Limb (tissue), 2 donors: ENCODE measurements at regions not wholly inside any gene's neighbourhood (a gene's known extent, or its start where the extent isn't known, plus 50 kb on each side); places are given as distances from the start of the nearest gene placed in this dataset.
"Not testable (repeated sequence)": the region's sequence is repeated elsewhere in the genome, so short reads cannot be mapped to it uniquely, and the experiment has no call there.

Experiments used
- DNase-seq, 2 donors: peaks; one replicate each; pipeline ENCODE4 v3.0.0-alpha.2; 2016; ENCODE audit errors: extremely low spot score in 2 of 2

- DNase-seq = no peak
These were observed 176.2 kb downstream of the SMC2 start for GRCh38 chr9:104269996-104270963.

GRCh38 chr9:104276709-104277245, 182.7 kb downstream of the SMC2 start:
- DNase-seq = no peak

GRCh38 chr9:104278929-104279496, 184.9 kb downstream of the SMC2 start:
- DNase-seq = peak in 1 of 2 donors; percentile 24

GRCh38 chr9:104279535-104280177, 185.5 kb downstream of the SMC2 start:
- DNase-seq = peak in 1 of 2 donors; percentile 56

DNA sequence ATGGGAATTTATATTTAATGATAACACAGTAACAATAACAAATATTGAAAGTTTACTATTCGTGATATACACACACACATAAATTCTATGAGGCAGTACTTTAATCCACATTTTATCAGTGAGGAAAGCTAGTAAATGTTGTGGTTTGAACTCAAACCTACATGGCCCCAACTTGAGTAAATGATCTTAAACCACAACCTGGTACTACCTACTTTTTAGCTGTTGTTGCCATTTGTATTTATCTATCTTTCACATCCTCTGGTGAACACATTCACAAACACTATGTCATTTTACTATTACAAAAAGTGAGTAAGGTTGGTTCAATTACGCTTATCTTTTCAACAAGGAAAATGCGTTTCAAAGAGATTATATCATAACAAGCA, 186.1 kb downstream of the SMC2 start:
- DNase-seq = no peak

GRCh38 chr9:104280711-104281110, 186.6 kb downstream of the SMC2 start:
- no peak for DNase-seq

DNA sequence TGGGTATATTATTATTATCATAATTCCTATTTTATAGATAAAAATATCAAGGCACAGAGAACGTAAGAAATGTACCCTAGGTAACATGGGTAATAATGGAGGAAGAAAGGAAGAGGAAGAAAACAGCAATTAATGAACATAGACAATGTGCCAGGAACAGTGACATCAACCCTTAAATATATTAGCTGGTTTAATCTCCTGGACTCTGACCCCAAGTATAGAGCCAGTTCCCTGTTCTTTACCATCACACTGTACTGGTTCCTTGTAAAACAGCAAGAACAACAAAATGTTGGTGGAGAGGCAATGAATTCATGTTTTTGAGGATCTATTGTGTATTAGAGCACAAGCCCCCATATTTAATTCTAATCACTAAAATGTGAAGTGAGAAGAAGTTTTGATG, 192.1 kb downstream of the SMC2 start:
- DNase-seq = no peak

GRCh38 chr9:104286799-104287198, 192.7 kb downstream of the SMC2 start:
- DNase-seq = no peak

GRCh38 chr9:104287253-104287878, 193.3 kb downstream of the SMC2 start:
- no peak for DNase-seq

GRCh38 chr9:104293877-104294276, 199.8 kb downstream of the SMC2 start:
- DNase-seq = no peak

DNA sequence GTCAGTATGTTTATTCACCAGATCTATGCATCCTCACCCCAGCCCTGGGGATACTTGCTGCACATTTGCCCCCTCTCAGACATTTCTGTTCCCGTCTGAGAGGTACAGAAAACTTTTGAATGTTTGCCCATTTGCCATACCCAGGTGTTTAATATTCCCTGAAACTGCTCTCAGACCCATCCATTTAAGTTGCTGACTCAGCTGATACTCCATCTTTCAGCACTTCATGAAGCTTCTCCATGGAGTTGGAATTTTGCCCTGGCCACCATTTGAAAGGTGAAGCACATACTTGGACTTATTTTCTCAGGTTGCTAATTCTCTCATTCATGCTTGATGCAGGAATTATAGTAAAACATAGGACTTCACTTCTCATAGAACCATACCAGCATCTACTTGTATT, 203.9 kb upstream of the OR13F1 start:
- DNase-seq = no peak

DNA sequence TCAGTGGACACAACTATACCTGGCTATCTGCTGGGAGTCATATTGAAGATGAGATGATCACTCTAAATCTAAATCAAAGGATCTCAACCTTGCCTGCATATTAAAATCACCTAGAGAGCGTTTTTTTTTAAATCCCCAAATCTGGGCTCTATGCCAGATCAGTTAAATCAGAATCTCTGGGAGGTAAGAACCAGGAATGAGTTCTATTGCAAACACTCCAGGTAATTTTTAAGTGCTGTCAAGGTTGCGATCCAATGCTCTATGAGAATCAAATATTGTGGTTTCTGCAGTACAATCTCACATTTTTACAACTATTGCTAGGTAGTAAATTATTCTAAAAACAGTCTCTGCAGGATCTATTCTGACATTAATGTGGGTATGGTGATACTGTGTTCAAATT, 202.3 kb upstream of the OR13F1 start:
- DNase-seq = no peak

DNA sequence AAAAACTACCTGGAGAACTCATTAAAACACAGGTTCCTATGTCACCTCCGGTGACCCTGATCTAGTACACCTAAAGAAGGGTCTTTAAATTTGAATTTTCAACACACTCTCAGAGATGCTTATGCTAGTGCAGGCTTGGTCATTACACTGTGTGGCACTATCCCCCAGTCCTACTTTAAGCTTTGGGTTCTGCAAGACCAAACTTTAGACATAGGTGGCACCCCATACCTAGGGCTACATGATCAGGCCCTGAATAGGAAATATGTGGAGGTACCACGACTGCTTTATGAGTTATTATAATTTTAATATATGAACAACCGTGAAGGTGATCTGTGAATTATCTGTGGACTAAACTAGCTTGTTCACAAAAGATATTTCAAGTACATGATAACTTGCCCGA, 201.3 kb upstream of the OR13F1 start:
- no peak for DNase-seq

DNA sequence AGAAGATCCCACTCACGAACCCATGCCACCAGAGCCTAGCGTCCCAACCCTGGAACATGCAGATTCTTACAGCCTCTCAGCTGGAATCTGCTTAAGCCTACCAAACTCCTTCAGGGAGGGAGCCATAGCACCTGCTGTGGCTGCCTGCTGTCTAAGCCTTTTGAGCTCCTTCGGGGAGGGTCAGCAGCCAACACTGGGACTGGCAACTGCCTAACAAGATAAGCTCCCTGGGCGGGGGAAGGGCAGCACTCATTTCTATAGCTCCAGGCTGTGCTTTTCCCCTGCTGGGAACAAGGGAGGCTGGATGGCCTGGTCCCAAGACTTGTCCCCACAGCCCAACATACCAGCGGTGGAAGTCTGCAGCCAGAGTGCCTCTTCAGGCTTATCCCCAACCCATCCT, 199.1 kb upstream of the OR13F1 start:
- no peak for DNase-seq

DNA sequence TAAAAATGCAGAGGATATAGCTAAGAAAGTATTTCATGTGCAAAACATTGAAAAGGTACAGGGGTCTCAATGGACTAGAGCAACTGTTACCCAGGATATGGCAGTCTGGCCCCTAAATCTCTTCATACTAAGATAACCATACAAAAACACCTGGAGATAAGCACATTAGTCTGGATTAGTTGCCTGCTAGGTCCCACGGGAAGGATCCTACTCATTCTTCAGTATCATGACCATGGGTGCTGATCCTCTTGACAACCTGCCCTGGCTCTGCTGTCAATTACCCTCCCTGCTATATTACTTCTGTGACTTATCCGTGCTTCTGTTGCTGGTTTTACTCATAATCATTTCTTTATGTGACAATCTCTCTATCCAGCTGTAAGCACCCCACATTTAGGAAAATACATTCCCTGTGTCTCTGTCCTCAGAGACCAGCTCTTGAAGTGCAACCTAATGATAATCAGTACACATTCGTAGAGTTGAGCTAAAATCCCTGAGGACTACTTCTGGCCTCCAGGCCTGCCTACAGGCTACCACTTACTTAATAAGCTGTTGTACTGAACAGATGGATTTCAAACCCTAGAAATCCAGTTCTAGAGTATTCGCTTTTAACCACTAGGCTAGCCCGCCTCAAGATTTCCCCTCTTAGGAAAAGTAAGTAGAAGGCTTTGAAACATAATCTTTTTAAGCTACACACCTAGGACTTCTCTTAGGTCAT, 190.5 kb upstream of the OR13F1 start:
- no peak for DNase-seq

GRCh38 chr9:104316201-104317009, 187.7 kb upstream of the OR13F1 start:
- not testable (repeated sequence) for DNase-seq

- no peak for DNase-seq
These were observed 184.9 kb upstream of the OR13F1 start for GRCh38 chr9:104319198-104319597.

DNA sequence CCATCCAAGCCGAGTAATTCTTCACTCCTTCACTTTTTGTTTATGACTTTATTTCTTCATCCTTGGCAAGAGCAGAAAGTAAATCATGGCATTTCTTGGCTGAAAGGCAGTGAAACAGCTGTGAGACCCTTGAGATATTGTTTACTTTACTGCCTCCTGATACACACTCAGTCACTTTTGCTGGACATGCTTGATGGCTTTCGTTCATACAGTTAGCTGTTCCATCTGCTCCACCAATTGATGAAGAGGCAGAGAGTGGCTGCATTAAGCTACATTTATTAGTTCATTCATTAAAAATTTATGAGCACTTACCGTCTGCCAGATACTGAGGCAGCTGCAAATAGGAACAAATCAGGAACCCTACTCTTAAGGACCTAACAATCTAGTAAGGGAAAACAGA, 184.4 kb upstream of the OR13F1 start:
- DNase-seq = no peak

DNA sequence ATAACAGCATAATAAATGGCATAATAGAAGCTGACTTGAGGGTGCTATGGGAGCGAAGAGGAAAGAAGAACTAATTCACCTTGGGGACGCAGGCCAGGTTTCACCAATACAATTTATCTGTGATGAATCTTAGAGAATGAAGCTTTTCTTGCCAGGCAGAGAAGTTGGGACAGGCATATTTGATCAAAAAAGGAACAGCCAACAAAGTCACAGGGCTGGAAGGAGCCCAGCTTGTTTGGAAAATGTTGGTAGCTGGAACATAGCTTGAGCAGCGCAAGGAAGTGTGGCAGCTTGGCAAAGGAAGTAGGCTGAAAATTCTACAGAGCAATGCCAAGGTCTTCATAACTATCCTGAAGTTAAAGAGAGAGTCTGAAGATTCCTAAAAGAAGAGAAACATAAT, 181.5 kb upstream of the OR13F1 start:
- DNase-seq = no peak
